ENCODE measurements at regions not wholly inside any gene's neighbourhood (a gene's known extent, or its start where the extent isn't known, plus 50 kb on each side); places are given as distances from the start of the nearest gene placed in this dataset.
A peak's percentile ranks its signal among the peaks of the same experiment; 100 is the strongest.
"Not testable (repeated sequence)": the region's sequence is repeated elsewhere in the genome, so short reads cannot be mapped to it uniquely, and the experiment has no call there.

DNA sequence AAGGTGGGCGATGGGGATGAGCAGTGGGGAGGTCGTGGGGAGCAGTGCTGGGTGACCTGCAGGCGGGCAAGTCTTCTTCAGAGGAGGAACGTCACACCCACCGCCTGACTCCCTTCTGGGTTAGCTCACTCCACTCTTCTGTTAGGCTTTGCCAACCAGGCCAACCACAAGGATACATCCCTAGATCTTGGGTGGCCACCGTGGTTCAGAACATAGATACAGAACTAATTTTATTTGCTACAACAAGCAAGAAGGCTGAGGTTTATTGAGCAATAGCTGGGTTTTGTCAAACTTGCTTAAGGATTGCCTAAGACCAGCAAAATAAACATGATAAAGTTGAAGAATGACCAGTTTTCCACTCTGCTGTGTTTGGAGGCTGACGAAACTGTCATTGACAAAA lies 109.4 kb downstream of the DACT1 start:
- H3K9me2 ChIP-seq: no peaks in the 10 kb centered on the region
- no peaks in the 10 kb centered on the region for H3K27me3 ChIP-seq (ENCODE audit: insufficient read depth)
- H3K36me3 ChIP-seq (replicated peaks in 1 of 2; ENCODE audit: control insufficient read depth in 1 of 2, insufficient read depth in 2 of 2, low read length in 1 of 2): no peaks in the 10 kb centered on the region
- WGBS (ENCODE audit: low lambda C conversion rate): 87% methylated on average over 7 of the region's 7 CpGs
- peaks cover 31% of the 10 kb centered on the region for H3F3A ChIP-seq (replicated peaks; ENCODE audit: insufficient read depth)
- peak overlapping the region in 1 of 2 experiments; percentile 73; a peak in 1 of 4 replicates for H3K27ac ChIP-seq (ENCODE audit: low read depth in 2 of 2, low read length in 1 of 2)
- TF ChIP-seq USF1 (IDR thresholded peaks at IDR 0.05; ENCODE audit: borderline replicate concordance, low read depth): no peak
- no peak for TF ChIP-seq TAF1 (IDR thresholded peaks at IDR 0.05; ENCODE audit: borderline replicate concordance, low read depth, low read length)
- no peak for TF ChIP-seq EP300 (IDR thresholded peaks at IDR 0.05; ENCODE audit: borderline replicate concordance in 1 of 2, low read depth in 1 of 2, low read length in 1 of 2)
- no peak for TF ChIP-seq CTCF (IDR thresholded peaks at IDR 0.05)
- no peak for TF ChIP-seq MXI1 (IDR thresholded peaks at IDR 0.05; ENCODE audit: low read depth, low read length)
- TF ChIP-seq SIN3A (IDR thresholded peaks at IDR 0.05; ENCODE audit: borderline replicate concordance, low read depth, low read length): no peak
- TF ChIP-seq RXRA (IDR thresholded peaks at IDR 0.05; ENCODE audit: borderline replicate concordance, low read depth): no peak
- TF ChIP-seq FOSL2 (IDR thresholded peaks at IDR 0.05; ENCODE audit: borderline replicate concordance, low read depth): no peak
- no peak for DNase-seq
- H3K4me2 ChIP-seq: no peak overlapping the region
- no peaks in the 10 kb centered on the region for H3K9me3 ChIP-seq
- no peak overlapping the region for H3K9ac ChIP-seq
- ChIA-PET POLR2A (no interaction called here), CTCF (no interaction called here)
- peaks cover 0 to 6% of the 10 kb centered on the region in 2 experiments; a peak in 2 of 4 replicates for H3K4me1 ChIP-seq (ENCODE audit: control insufficient read depth in 1 of 2, insufficient read depth in 2 of 2, low read depth in 1 of 2, low read length in 1 of 2)
- no peaks in the 10 kb centered on the region for H3K79me2 ChIP-seq (ENCODE audit: insufficient read depth)
- H2AFZ ChIP-seq (ENCODE audit: low read depth): no peak overlapping the region
- no peaks in the 10 kb centered on the region for H4K20me1 ChIP-seq (ENCODE audit: insufficient read depth)
- no peak overlapping the region for H3K4me3 ChIP-seq (ENCODE audit: low read depth in 2 of 2, low read length in 1 of 2)

DNA sequence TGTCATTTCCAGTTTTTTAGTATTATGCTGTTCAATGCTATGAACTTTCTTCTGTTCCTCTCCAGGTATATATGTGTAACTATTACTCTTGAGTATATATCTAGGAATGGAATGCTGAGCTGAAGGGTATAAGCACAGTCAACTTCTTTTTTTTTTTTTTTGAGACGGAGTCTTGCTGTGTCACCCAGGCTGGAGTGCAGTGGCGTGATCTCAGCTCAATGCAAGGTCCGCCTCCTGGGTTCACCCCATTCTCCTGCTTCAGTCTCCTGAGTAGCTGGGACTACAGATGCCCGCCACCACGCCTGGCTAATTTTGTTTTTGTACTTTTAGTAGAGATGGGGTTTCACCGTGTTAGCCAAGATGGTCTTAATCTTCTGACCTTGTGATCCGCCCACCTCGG lies 110.5 kb downstream of the DACT1 start:
- H3K36me3 ChIP-seq (replicated peaks in 1 of 2; ENCODE audit: control insufficient read depth in 1 of 2, insufficient read depth in 2 of 2, low read length in 1 of 2); H3K4me1 ChIP-seq (ENCODE audit: control insufficient read depth in 1 of 2, insufficient read depth in 2 of 2, low read depth in 1 of 2, low read length in 1 of 2); H3K27me3 ChIP-seq (ENCODE audit: insufficient read depth); H3K9me2 ChIP-seq; H3K4me3 ChIP-seq (ENCODE audit: low read depth in 2 of 2, low read length in 1 of 2); H3K9me3 ChIP-seq; POLR2A ChIA-PET; DNase-seq; CTCF ChIA-PET; H2AFZ ChIP-seq (ENCODE audit: low read depth); H3K9ac ChIP-seq; H3K4me2 ChIP-seq; H3K79me2 ChIP-seq (ENCODE audit: insufficient read depth); H4K20me1 ChIP-seq (ENCODE audit: insufficient read depth): not testable (repeated sequence)
- whole genome bisulfite sequencing (ENCODE audit: low lambda C conversion rate): 92% methylated on average over 8 of the region's 8 CpGs
- H3F3A ChIP-seq (replicated peaks; ENCODE audit: insufficient read depth): peaks cover 31% of the 10 kb centered on the region
- H3K27ac ChIP-seq (ENCODE audit: low read depth in 2 of 2, low read length in 1 of 2): peak overlapping the region in 1 of 2 experiments; percentile 78; a peak in 2 of 4 replicates
